HCT116 (cell line): ENCODE measurements at regions not wholly inside any gene's neighbourhood (a gene's known extent, or its start where the extent isn't known, plus 50 kb on each side); places are given as distances from the start of the nearest gene placed in this dataset.

Source experiments
- ATAC-seq: fragments of 200-7000 bp; cut with Tn5 transposase; 2 replicates; pipeline ENCODE4 v1.9.1; 2020; ENCODE audit warnings: mild to moderate bottlenecking, moderate library complexity
- BruUV-seq: library from RNA; stranded (reverse); fragments of 400-500 nt; replicated peaks from 2 replicates; lab custom pipeline; 2021; lab: Mats Ljungman, UMichigan
- CTCF ChIA-PET: fragments of 300-600 bp; sonication (Branson Sonifier 250); formaldehyde crosslinking; loops from one replicate; lab custom pipeline; 2021; ENCODE audit warnings: antibody characterized with exemption; lab: Charles Lee
- POLR2A ChIA-PET: fragments of 300-600, 350-600 bp; sonication (Branson Sonifier 250); formaldehyde crosslinking; loops from one replicate; lab custom pipeline; 2021; ENCODE audit warnings: antibody characterized with exemption; lab: Charles Lee
- RAD21 ChIA-PET, 2 experiments: fragments of 300-600 bp; sonication (Branson Sonifier 250); formaldehyde crosslinking; loops; one replicate each; lab custom pipeline; 2023; ENCODE audit warnings: low total read pairs in 2 of 2; ENCODE audit not compliant: uncharacterized antibody in 2 of 2, unreplicated experiment in 2 of 2, low non-redundant PET in 1 of 2; lab: Charles Lee
- DNase-seq: peaks from one replicate; pipeline ENCODE4 v3.0.0-alpha.2; 2010; ENCODE audit warnings: low read depth, low spot score
- H2AFZ ChIP-seq: fragments of 200-600 bp; shearing (Covaris generic), sonication (generic); 2 replicates; pipeline ENCODE4 v1.6.1; 2017; ENCODE audit warnings: low read depth, mixed run types, mixed read lengths, antibody characterized with exemption, low read length; ENCODE audit not compliant: poor library complexity, severe bottlenecking
- H3K27ac ChIP-seq: 2 replicates; pipeline ENCODE4 v1.5.1; 2012; ENCODE audit warnings: low read depth, low read length
- H3K27me3 ChIP-seq: fragments of 200-600 bp; sonication (generic); 2 replicates; pipeline ENCODE4 v1.6.1; 2016; ENCODE audit warnings: mixed run types, low read length, mixed read lengths; ENCODE audit not compliant: insufficient read depth
- H3K36me3 ChIP-seq, 2 experiments: fragments of 200-500 bp in 1 of 2; fragments of 200-600 bp in 1 of 2; sonication (Bioruptor generic) in 1 of 2; sonication (generic) in 1 of 2; 2 replicates each; pipeline versions ENCODE4 v1.5.1 to v1.6.1; 2014 to 2016; ENCODE audit warnings: low read length in 2 of 2, inconsistent platforms in 1 of 2, mixed read lengths in 1 of 2, mixed run types in 1 of 2; ENCODE audit not compliant: insufficient read depth in 2 of 2, control insufficient read depth in 1 of 2
- H3K4me1 ChIP-seq, 2 experiments: fragments of 200-600 bp in 1 of 2; sonication (generic) in 1 of 2; 2 replicates each; pipeline versions ENCODE4 v1.5.1 to v1.6.1; 2012 to 2017; ENCODE audit warnings: low read length in 2 of 2, inconsistent platforms in 1 of 2, mild to moderate bottlenecking in 1 of 2, mixed read lengths in 1 of 2, mixed run types in 1 of 2, moderate library complexity in 1 of 2; ENCODE audit not compliant: insufficient read depth in 2 of 2, control insufficient read depth in 1 of 2
- H3K4me2 ChIP-seq: fragments of 200-600 bp; sonication (generic); 2 replicates; pipeline ENCODE4 v1.6.1; 2017; ENCODE audit warnings: mixed run types, low read length, mixed read lengths
- H3K4me3 ChIP-seq, 2 experiments: fragments of 200-600 bp in 1 of 2; sonication (generic) in 1 of 2; replicated peaks in 1 of 2; 2 replicates each; pipeline ENCODE4 v1.5.1; 2011 to 2016; ENCODE audit warnings: low read length in 2 of 2, control low read depth in 1 of 2, low read depth in 1 of 2, mild to moderate bottlenecking in 1 of 2, mixed read lengths in 1 of 2, mixed run types in 1 of 2
- H3K79me2 ChIP-seq: fragments of 200-600 bp; sonication (generic); 2 replicates; pipeline ENCODE4 v1.6.1; 2017; ENCODE audit warnings: mild to moderate bottlenecking, mixed run types, low read length, moderate library complexity, mixed read lengths; ENCODE audit not compliant: insufficient read depth
- H3K9ac ChIP-seq: fragments of 200-600 bp; sonication (generic); 2 replicates; pipeline ENCODE4 v1.6.1; 2016; ENCODE audit warnings: low read length, mixed read lengths
- H3K9me2 ChIP-seq: fragments of 200-600 bp; sonication (generic), shearing (Covaris generic); 2 replicates; pipeline ENCODE4 v1.6.1; 2017; ENCODE audit warnings: mixed run types, mild to moderate bottlenecking, moderate library complexity; ENCODE audit not compliant: insufficient read depth
- H3K9me3 ChIP-seq, 2 experiments: fragments of 200-500 bp in 1 of 2; fragments of 200-600 bp in 1 of 2; sonication (Bioruptor generic) in 1 of 2; sonication (generic) in 1 of 2; 2 replicates each; pipeline ENCODE4 v1.6.1; 2014 to 2017; ENCODE audit warnings: low read length in 2 of 2, mixed read lengths in 2 of 2, inconsistent platforms in 1 of 2, low read depth in 1 of 2, mild to moderate bottlenecking in 1 of 2, mixed run types in 1 of 2, moderate library complexity in 1 of 2; ENCODE audit not compliant: control insufficient read depth in 1 of 2, insufficient read depth in 1 of 2
- H4K20me1 ChIP-seq: fragments of 200-600 bp; sonication (generic), shearing (Covaris generic); 2 replicates; pipeline ENCODE4 v1.6.1; 2017; ENCODE audit warnings: mixed run types, mild to moderate bottlenecking, moderate library complexity; ENCODE audit not compliant: insufficient read depth
- CBX3 ChIP-seq: IDR thresholded peaks from 2 replicates; pipeline ENCODE4 v1.6.1; 2012; ENCODE audit warnings: low read depth
- EGR1 ChIP-seq: IDR thresholded peaks from 2 replicates; pipeline ENCODE4 v1.6.1; 2012; ENCODE audit warnings: low read depth
- ELF1 ChIP-seq: IDR thresholded peaks from 2 replicates; pipeline ENCODE4 v1.6.1; 2012; ENCODE audit warnings: low read depth, borderline replicate concordance
- EZH2 ChIP-seq: fragments of 200-600 bp; sonication (generic); IDR thresholded peaks from 2 replicates; pipeline ENCODE4 v1.6.1; 2017; ENCODE audit warnings: antibody characterized with exemption, mixed run types
- JUND ChIP-seq: IDR thresholded peaks from 2 replicates; pipeline ENCODE4 v1.6.1; 2012
- MAX ChIP-seq: IDR thresholded peaks from 2 replicates; pipeline ENCODE4 v1.6.1; 2012
- POLR2AphosphoS5 ChIP-seq: IDR thresholded peaks from 2 replicates; pipeline ENCODE4 v1.6.1; 2011; ENCODE audit warnings: mild to moderate bottlenecking, low read depth, low read length, moderate library complexity
- REST ChIP-seq: IDR thresholded peaks from 2 replicates; pipeline ENCODE4 v1.6.1; 2012; ENCODE audit warnings: low read depth
- SIN3A ChIP-seq: IDR thresholded peaks from 2 replicates; pipeline ENCODE4 v1.6.1; 2012; ENCODE audit warnings: low read depth
- SP1 ChIP-seq: IDR thresholded peaks from 2 replicates; pipeline ENCODE4 v1.6.1; 2012; ENCODE audit warnings: low read depth
- SRF ChIP-seq: IDR thresholded peaks from 2 replicates; pipeline ENCODE4 v1.6.1; 2012; ENCODE audit warnings: low read depth
- YY1 ChIP-seq: IDR thresholded peaks from 2 replicates; pipeline ENCODE4 v1.6.1; 2011; ENCODE audit warnings: low read length, low read depth, moderate library complexity, mild to moderate bottlenecking; ENCODE audit not compliant: insufficient replicate concordance; ENCODE audit errors: extremely low read depth
- ZFX ChIP-seq: fragments of 450-650 bp; IDR thresholded peaks from 2 replicates; pipeline ENCODE4 v1.6.1; 2017
- intact Hi-C: fragments of 100-400 bp; cut with micrococcal nuclease; formaldehyde crosslinking; loops from 2 replicates; pipeline ENCODE4 v1.10.0; 2022
- TF ChIP-seq, protein P1 (sequence below): IDR thresholded peaks from 2 replicates; pipeline ENCODE4 v1.6.1; 2012
- TF ChIP-seq, protein P2 (sequence below): IDR thresholded peaks from 2 replicates; pipeline ENCODE4 v1.6.1; 2011; ENCODE audit warnings: mild to moderate bottlenecking, low read length, moderate library complexity; ENCODE audit not compliant: insufficient replicate concordance; ENCODE audit errors: extremely low read depth
- TF ChIP-seq, protein P3 (sequence below), 3 experiments: fragments of 200-600 bp in 1 of 3; sonication (generic) in 1 of 3; IDR thresholded peaks in 2 of 3; conservative IDR thresholded peaks in 1 of 3; 2 replicates each; pipeline ENCODE4 v1.5.1; 2012 to 2017; ENCODE audit warnings: low read depth in 2 of 3, low read length in 2 of 3, antibody characterized with exemption in 1 of 3, borderline replicate concordance in 1 of 3, control low read depth in 1 of 3, mild to moderate bottlenecking in 1 of 3, mixed read lengths in 1 of 3, mixed run types in 1 of 3, moderate library complexity in 1 of 3; ENCODE audit not compliant: insufficient read depth in 1 of 3

DNA sequence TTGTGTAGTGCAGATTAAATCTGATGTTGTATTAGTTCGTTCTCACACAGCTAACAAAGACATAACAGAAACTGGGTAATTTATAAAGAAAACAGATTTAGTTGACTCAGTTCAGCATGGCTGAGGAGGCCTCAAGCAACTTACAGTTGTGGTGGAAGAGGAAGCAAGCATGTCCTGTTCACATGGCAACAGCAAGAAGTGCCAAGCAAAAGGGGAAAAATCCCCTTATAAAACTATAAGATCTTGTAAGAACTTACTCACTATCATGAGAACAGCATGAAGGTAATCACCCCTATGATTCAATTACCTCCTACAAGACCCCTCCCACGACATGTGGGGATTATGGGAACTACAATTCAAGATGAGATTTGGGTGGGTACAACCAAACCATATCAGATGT, 238.6 kb upstream of the PRR16 start:
- H3K4me3 ChIP-seq: no peak overlapping the region
- TF ChIP-seq YY1: no peak
- no peak for TF ChIP-seq SIN3A
- no peak for TF ChIP-seq EGR1
- TF ChIP-seq, protein P1, sequence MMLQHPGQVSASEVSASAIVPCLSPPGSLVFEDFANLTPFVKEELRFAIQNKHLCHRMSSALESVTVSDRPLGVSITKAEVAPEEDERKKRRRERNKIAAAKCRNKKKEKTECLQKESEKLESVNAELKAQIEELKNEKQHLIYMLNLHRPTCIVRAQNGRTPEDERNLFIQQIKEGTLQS: no peak
- TF ChIP-seq ELF1: no peak
- TF ChIP-seq, protein P2, sequence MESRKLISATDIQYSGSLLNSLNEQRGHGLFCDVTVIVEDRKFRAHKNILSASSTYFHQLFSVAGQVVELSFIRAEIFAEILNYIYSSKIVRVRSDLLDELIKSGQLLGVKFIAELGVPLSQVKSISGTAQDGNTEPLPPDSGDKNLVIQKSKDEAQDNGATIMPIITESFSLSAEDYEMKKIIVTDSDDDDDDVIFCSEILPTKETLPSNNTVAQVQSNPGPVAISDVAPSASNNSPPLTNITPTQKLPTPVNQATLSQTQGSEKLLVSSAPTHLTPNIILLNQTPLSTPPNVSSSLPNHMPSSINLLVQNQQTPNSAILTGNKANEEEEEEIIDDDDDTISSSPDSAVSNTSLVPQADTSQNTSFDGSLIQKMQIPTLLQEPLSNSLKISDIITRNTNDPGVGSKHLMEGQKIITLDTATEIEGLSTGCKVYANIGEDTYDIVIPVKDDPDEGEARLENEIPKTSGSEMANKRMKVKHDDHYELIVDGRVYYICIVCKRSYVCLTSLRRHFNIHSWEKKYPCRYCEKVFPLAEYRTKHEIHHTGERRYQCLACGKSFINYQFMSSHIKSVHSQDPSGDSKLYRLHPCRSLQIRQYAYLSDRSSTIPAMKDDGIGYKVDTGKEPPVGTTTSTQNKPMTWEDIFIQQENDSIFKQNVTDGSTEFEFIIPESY: no peak
- no peak for TF ChIP-seq REST
- TF ChIP-seq SRF: no peak
- TF ChIP-seq POLR2AphosphoS5: no peak
- TF ChIP-seq, protein P3, sequence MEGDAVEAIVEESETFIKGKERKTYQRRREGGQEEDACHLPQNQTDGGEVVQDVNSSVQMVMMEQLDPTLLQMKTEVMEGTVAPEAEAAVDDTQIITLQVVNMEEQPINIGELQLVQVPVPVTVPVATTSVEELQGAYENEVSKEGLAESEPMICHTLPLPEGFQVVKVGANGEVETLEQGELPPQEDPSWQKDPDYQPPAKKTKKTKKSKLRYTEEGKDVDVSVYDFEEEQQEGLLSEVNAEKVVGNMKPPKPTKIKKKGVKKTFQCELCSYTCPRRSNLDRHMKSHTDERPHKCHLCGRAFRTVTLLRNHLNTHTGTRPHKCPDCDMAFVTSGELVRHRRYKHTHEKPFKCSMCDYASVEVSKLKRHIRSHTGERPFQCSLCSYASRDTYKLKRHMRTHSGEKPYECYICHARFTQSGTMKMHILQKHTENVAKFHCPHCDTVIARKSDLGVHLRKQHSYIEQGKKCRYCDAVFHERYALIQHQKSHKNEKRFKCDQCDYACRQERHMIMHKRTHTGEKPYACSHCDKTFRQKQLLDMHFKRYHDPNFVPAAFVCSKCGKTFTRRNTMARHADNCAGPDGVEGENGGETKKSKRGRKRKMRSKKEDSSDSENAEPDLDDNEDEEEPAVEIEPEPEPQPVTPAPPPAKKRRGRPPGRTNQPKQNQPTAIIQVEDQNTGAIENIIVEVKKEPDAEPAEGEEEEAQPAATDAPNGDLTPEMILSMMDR (IDR thresholded peaks at IDR 0.05 in 2 of 3, conservative IDR thresholded peaks at IDR 0.05 in 1 of 3; ENCODE audit: borderline replicate concordance in 1 of 3, insufficient read depth in 1 of 3, low read depth in 2 of 3, low read length in 2 of 3): no peak
- no peak for TF ChIP-seq CBX3
- no peak for TF ChIP-seq JUND
- TF ChIP-seq SP1: no peak
- TF ChIP-seq MAX: no peak
- no peak for TF ChIP-seq EZH2
- no peak for TF ChIP-seq ZFX
- H4K20me1 ChIP-seq: no peaks in the 10 kb centered on the region
- ChIA-PET POLR2A (no interaction called here), RAD21 (no interaction called here), CTCF (no interaction called here)
- no peaks in the 10 kb centered on the region for H3K36me3 ChIP-seq
- no peak for DNase-seq
- no peak for ATAC-seq
- no TSS peak for BruUV-seq
- H2AFZ ChIP-seq: no peak overlapping the region
- no peak overlapping the region for H3K9ac ChIP-seq
- H3K27me3 ChIP-seq: no peaks in the 10 kb centered on the region
- H3K79me2 ChIP-seq: no peaks in the 10 kb centered on the region
- intact Hi-C loops: no loop called here
- H3K9me3 ChIP-seq: no peaks in the 10 kb centered on the region
- no peak overlapping the region for H3K27ac ChIP-seq
- no peaks in the 10 kb centered on the region for H3K4me1 ChIP-seq
- no peaks in the 10 kb centered on the region for H3K9me2 ChIP-seq
- no peak overlapping the region for H3K4me2 ChIP-seq
